HL-60/S4 treated with phorbol 12-myristate 13-acetate at 8.2 ng/mL for 4 days and 3 days (cell line): ENCODE measurements at regions not wholly inside any gene's neighbourhood (a gene's known extent, or its start where the extent isn't known, plus 50 kb on each side); places are given as distances from the start of the nearest gene placed in this dataset.

Source experiments
- in situ Hi-C: fragments of 300-500 bp; cut with MboI; formaldehyde crosslinking; loops from 2 replicates; pipeline ENCODE4 v1.15.0; 2022; ENCODE audit warnings: low sequenced_read_pairs

DNA sequence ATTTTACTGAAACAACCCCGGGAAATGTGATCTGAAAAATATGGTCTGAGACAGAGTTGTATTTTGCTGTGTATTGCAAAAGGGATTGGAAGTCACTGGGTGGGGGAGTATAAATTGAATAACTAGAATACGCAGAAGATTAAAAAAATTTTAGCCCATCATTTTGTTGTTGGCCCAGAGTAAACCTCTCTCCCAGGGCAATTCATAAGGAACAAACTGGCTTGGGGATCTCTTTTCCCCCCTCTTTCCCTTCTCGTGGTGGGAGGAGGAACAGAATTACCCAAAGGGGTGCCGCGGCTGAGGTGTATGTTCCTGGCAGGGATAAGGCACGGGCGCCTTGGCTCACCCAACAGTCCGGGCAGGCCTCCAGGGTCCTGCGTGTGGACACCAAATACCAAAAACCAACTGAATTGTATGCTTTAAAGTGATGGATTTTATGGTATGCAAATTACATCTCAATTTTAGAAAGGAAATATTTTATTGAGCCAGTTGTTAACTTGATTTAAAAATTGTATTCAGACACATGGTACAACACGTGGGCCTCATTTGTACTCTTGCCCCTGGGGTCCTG lies 121.2 kb upstream of the SPRED2 start:
- in situ Hi-C loops = loop anchor here (25.0 kb wide), 2 partner anchors 491 to 641 kb away; partner anchors contain the start of gene CEP68

DNA sequence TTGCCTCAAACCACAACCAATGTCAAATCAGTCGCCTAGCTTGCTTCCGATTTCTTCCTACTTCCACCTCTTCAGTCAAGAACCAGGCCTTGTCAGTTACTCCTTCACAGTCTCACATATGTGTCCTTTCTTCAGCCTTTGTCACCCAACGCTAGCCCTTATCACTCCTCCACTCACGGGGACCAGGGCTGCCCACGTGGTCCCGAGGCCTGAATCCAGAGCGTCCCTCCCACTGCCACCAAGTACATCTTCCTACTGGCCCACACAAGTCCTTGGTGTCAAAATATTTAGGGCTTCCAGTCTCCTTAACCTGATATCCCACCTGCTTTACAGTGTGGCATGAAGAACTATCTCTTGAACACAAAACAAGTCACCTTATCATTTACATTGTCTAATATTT lies 119.1 kb upstream of the SPRED2 start:
- in situ Hi-C loops = loop anchor here (25.0 kb wide), 2 partner anchors 489 to 639 kb away; partner anchors contain the start of gene CEP68

DNA sequence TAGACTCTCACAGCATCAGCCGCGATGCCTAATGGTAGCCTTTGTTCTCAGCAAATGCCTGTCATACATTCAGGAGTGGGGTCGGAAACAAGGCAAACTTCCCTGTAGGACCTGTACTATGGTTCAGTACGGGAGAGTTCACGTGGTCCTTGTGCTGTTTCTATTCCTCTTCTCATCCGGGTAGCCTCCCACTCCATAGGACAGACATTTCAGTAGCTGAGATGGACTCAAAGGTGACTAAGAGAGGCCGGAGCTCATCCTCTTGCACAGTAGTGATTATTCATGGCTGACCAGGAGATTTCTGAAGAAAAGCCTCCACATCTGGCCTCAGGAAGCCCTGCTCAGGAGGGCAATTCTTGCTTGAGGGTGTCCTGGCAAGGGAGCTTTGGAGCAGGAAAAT lies 117.8 kb upstream of the SPRED2 start:
- in situ Hi-C loops = loop anchor here (25.0 kb wide), 2 partner anchors 488 to 638 kb away; partner anchors contain the start of gene CEP68

DNA sequence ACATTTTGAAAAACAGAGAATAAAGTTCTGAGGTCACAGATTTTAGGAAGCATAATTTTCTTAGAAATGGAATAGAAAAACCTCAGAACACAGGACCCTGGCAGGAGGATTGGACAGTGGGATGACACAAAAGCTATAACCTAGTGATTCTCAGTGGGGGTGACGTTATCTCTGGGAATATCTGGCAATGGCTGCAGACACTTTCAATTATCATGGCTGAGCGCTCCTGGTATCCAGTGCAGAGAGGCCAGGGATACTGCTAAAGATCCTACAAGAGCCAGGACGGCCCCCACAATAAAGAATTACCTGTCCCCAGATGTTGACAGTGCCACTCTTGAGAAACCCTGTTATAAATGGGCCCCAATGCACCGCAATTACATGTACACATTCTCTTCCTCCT lies 117.2 kb upstream of the SPRED2 start:
- in situ Hi-C loops = loop anchor here (10.0 to 25.0 kb wide), 3 partner anchors 95 to 637 kb away; partner anchors contain the start of gene CEP68

DNA sequence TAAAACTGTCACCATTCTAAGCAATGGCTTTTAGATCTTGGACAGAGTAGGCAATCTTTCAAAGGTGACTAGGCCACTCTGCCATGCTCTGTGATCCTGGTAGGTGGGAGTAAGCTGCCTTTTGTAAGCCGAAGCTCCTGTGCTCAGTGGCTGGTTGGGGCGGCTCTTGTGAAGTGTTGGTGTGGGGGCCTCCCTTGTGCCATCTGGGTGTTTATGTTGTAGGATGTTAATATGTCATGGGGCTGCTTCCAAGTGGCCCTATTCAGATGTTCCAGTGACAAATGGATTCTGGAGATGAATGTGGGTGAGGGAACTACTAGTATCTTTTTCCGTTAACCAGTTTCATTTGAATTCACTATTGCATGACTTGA lies 116.8 kb upstream of the SPRED2 start:
- in situ Hi-C loops = loop anchor here (10.0 kb wide), 1 partner anchor 94 kb away; no protein-coding TSS in a partner anchor

DNA sequence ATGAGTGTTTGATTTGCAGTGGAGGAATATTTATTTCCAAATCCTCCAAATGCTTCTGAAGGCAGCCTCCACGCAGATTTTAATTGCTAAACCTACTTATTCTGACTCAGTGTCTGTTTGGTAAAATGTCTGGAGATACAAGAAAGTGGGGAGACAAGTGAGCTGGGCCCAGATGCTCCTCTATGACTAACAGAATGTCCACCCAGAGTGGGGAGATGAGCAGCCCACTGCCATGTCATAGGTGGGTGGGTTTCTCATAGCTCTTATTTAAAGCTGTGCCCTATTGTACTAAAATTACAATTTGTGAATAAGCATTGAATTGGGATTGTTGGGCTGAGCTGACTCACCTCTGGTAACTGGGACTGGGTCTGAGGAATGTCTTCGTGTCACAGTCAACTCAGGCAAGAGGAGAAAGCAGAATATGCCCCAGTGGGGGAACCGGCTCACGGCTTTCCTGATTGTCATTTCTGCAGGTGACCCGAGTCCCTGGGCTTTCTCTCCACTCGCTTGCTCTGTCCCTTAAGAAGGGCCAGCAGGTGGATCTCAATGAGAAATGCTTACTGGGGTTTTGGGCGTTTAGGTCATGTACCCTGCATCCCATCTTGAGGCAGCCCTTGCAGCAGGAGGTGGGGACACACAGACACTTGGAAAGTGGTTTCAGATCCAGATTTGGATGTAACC lies 116.3 kb upstream of the SPRED2 start:
- in situ Hi-C loops = loop anchor here (10.0 kb wide), 1 partner anchor 94 kb away; no protein-coding TSS in a partner anchor

DNA sequence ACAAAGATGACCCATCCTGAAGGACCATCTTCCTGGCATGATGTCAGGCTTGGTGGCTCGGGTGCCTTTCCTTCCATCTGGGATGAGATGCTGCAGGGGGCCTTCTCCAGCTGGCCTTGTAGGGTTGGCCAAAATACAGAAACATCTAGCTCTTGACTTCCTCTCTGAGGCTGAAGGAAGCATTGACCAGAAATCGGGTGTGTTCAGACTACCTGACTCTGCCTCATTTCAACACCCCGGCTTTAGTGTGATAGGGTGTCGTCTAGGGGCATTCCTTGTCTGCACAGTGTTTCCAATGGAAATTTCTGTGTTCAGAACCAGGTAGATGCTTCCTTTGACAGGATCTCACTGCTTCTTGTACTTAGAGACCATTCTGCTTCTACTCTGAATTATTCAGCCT lies 115.7 kb upstream of the SPRED2 start:
- in situ Hi-C loops = loop anchor here (10.0 kb wide), 1 partner anchor 93 kb away; no protein-coding TSS in a partner anchor

DNA sequence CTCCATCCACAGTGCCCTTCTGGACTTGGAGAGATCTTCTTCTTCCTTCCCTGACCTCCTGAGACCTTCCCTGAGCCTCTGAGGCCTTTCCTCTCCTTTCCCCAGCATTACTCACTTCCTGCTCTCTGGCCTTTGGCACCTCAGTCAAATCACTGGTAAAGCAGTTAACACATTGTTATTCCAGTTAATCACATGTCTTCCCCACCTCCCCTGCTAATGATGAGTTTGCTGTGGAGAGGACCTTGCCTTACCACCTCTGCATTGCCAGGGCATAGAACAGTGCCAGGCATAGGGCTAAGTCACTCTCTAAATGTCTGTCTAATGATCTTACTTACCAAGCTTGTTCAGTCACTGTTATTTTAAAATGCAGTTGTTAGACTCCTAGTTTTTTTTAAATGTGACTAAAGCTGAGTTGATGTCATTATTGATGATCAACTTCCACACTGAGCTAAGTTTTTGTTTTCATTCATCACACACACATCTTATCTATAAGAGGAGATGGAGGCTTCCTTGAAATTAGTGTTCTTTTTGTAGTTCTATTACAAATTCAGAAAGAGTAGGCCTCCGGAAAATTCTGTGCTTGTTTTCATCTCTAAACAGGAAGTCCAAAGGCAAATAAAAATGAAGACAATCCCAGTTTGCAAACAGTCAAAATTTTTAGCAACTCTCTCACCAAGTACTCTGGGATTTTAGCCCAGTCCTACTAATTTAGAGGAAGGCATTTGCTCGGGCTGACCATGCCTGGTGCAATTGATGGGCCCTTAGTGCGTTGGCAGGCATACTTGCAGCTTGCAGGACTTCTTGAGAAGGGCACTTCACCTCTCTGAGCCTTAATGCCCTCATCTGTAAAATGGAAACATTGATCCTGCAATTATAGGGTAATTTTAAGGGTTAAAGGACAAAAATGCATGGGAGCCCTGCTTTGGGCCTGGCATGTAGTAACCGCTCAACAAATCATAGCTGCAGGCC lies 113.7 kb upstream of the SPRED2 start:
- in situ Hi-C loops = loop anchor here (10.0 kb wide), 1 partner anchor 91 kb away; no protein-coding TSS in a partner anchor

DNA sequence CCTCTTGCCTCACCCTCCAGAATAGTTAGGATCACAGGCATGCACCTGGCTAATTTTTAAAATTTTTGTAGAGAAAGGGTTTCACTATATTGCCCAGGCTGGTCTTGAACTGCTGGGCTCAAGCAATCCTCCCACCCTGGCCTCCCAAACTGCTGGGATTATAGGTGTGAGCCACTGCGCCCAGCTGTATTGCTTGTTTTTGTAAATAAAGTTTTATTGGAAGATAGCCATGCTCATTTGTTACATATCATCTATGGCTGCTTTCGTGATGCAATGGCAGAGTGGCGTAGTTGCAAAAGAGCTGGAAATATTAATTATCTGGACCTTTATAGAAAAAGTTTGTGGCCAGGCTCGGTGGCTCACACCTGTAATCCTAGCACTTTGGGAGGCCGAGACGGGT lies 109.4 kb upstream of the SPRED2 start:
- in situ Hi-C loops = loop anchor here (10.0 kb wide), 1 partner anchor 87 kb away; no protein-coding TSS in a partner anchor

DNA sequence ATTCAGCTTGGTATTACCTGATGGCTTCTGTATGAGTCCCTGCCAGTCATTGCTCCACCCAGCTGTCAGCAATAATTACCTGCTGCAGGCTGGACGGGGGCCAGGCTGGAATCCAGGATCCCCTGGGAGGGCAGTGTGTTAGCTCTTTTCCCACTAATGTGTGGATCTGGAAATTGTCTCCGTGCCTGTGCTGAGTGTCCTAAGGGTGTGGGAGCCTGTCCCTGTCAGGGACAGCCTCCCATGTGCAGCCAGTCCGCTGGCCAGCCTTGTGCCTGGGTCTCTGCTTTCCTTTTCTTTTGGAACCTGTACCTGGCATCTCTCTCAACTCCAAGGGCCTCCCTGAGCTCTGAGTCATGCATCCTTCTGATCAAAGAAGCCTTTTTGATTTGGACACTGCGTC lies 107.2 kb upstream of the SPRED2 start:
- in situ Hi-C loops = loop anchor here (10.0 kb wide), 1 partner anchor 85 kb away; no protein-coding TSS in a partner anchor

DNA sequence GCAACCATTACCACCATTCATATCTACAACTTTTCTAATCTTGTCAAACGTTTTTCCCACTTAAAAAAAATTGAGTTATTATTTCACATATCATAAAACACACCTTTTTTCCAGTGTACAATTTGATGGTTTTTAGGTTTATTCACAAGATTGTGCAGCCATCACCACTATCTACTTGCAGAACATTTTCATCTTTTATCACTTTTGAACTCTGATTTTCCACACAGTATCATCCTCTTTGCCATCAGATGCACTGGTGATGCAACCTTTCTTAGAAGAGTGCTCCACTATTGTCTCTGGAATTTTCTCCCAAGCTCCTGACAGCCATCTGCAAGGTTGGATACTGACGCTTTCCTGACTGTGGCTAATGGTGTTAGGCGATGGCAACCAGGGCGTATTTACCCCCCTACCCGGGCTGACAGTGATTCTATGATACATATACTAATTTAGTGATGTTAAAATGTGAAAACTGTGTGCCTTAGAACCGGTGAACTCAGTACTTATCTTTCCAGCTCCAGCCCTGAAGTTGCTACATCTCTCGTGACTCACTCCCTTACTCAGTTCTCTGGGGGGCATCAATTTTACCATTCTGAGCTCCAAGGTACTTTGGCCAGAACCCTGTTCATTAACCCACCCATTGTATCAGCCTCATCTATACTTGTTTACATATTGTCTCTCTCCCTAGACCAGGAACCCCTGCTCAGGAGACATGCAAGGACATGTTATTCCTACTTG lies 105.4 kb upstream of the SPRED2 start:
- in situ Hi-C loops = no loop called here

DNA sequence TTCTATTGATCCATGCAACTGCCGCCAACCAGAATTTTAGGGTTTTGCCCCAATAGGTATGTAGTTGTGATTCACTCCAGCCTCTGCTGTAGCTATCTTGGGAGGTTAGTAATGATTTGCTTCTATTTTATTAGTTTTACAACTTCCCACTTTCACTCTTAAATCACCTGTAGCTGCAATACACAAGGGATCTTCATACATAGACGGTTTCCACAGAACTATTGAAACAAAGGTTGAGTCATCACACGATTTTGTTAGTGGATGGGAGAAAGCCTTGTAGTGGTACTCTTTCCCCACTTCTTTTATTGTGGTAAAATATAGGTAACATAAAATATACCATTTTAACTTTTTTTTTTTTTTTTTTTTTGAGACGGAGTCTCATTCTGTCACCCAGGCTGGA lies 104.2 kb upstream of the SPRED2 start:
- in situ Hi-C loops = no loop called here

DNA sequence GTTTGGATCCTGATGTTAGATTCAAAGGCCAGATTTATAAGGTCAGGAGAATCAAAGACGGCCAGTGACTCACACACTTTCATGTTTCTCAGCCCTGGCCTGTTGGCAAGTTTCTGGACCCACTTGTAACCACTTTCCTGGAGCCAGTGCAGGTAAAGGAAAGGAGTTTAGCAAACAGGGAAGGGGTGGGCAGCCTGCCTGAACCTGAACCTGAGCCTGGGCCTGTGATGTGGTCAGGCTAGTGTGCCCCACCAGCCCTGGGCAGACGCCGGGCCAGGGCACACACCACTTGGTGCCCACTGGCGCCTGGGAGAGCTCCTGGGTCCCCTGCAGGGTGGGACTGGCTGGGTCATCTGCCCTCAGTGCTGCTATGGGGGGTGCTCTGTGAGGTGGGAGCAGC lies 100.5 kb upstream of the SPRED2 start:
- in situ Hi-C loops = no loop called here

DNA sequence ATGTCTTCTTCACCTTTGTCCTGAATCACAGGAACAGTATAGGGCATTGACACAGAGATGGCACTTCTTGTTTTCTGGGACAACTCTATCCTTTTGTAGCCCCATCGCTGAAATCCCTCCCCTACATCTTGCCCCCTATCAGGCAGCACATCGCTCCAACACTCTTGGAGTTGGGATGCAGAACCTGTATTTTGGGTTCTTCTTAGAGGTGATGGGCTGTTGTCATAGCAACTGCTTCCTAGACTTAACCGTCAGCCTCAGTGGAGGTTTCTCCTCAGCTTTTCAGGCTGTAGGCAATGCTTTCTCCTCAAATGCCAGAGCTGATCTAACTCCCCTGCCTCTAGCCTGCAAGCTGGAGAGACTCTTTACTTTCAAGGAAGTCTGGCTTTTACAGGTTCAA lies 99.9 kb upstream of the SPRED2 start:
- in situ Hi-C loops = no loop called here

DNA sequence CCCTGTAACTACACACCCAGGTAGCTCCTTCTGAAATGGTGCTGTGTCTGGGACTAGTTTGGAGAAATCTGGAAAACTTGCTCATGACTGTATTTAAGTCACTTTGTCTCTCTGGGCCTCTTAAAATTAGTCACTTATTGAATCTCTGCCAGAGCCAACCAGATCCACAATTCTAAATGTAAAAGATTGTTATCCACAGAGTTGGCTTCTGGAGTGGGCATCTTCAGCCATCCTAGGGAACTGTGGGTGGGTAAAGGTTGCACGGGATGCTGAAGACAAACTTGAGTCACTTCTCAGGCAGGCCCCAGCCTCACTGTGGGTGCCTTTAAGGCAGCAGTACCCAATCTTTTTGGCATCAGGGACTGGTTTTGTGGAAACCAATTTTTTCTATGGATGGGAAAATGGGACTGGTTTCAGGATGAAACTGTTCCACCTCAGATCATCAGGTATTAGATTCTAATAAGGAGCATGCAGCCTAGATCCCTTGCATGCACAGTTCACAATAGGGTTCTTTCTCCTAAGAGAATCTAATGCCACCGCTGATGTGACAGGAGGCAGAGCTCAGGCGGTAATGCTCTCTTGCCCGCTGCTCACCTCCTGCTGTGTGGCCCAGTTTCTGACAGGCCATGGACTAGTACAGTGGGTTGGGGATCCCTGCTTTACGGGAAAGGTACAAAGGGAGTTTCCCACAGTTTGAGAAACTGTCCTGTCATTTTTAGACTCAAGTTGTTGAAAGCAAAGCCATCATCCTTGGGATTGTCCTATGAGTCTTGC lies 98.3 kb upstream of the SPRED2 start:
- in situ Hi-C loops = no loop called here

DNA sequence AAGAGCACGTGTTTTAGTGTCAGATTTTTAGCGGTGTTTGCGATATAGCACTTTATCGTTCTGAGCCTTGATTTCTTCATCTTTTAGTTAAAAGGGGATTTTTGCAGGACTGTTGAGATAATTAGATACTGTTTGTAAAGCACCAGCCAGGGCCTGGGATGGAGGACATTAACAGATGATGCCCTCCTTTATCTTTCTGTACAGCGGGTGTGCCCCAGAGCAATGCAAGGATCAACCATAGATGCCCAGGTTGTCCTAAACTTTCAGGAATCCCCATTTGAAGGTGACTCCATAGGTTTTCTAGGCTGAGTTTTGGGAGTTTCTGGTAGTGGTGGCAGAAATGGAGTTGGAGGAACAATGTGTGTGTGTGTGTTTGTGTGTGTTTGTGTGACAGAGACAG lies 97.0 kb upstream of the SPRED2 start:
- in situ Hi-C loops = no loop called here

DNA sequence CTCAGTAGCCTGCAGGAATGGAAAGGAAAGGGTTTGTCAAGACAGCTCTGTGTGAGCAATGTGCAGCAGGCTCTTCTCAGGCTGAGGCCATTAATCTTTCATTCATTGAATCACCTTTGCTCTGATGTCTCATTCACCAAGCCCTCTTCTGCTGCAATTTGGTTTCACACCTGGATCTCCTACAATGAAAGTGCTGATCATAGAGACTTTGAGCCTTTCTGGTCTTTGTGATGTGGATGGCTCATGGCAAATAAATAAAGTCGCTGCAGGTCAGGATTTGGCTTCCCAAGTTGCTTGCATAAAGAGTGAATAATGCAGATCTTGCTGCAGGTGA lies 95.8 kb upstream of the SPRED2 start:
- in situ Hi-C loops = no loop called here

DNA sequence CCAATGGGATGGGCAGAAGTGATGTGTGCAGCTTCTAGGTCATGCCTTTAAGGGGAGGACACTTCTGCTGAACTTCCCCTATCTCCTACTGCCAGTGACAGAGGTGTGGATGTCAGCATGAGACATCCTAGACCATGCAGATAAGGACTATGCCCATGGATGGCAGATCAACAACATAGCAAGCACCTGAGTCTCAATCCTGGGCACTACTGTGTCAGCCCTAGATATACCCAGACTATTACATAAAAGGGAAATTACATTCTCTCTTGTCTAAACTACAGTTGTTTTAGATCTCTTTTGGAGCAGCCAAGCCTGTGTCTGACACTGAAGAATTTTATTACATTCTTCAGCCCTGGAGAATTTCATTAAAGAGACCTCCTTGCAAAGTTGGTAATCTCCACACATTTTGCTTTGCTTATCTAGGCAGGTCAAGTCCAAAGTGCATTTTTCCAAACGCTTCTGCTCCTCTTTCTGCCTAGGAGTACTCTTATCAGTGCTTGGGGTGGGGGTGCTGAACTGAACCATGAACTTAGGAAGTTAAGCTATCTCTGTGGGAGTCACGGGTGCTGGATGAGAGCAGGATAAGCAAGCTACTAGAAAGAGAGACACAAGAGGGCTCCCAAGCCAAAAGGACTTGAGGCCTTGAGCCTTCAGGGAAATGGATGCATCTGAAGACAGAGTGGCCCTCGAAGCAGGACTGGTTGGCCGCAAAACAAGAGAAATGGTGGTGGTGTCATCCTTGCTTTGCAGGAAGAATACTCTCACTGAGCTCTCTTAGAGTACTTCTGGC lies 95.2 kb upstream of the SPRED2 start:
- in situ Hi-C loops = no loop called here

DNA sequence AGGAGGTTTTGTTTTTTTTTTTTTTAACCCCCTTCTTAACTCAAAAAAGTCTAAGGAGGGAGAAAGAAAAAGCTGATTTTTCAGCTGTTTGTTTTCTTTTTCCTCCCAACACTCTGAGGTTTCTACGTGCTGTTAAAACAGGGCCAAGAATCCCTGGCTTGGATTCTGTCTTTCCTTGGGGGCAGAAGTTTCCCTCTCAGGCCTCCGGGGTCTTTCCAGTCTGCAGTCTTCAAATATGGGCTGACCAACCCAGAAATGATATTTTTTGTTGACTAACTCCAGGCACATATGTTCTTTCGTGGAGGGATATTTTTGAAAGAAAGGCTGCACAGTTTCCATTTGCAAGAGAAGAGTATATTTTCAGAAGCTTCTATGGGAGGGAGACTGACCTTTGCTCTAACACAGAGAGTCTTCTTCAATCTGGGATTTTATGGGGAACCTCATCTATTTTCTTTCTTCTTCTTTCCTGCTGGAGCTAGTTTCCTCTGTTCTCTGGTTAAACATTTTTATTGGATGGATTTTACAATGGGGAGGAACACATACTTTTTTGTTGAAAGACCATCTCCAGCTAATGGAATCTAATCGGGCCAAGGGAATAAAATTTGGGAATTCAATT lies 93.3 kb upstream of the SPRED2 start:
- in situ Hi-C loops = no loop called here
